GM21717 (cell line): ENCODE measurements at regions not wholly inside any gene's neighbourhood (a gene's known extent, or its start where the extent isn't known, plus 50 kb on each side); places are given as distances from the start of the nearest gene placed in this dataset.
A peak's percentile ranks its signal among the peaks of the same experiment; 100 is the strongest.
"Not testable (repeated sequence)": the region's sequence is repeated elsewhere in the genome, so short reads cannot be mapped to it uniquely, and the experiment has no call there.

Experiments used
- ATAC-seq: cut with Tn5 transposase; IDR thresholded peaks from one replicate; pipeline ENCODE4 v1.9.1; 2021; ENCODE audit warnings: mild to moderate bottlenecking, moderate library complexity; ENCODE audit not compliant: unreplicated experiment

GRCh38 chrX:45622042-45622423 lies 421.4 kb upstream of the DIPK2B start:
- ATAC-seq: peak; percentile 43

- ATAC-seq: peak; percentile 65
Measured at GRCh38 chrX:45621376-45622041, 420.8 kb upstream of the DIPK2B start.

GRCh38 chrX:45619290-45619689 lies 418.6 kb upstream of the DIPK2B start:
- no peak for ATAC-seq

GRCh38 chrX:45615591-45615990 lies 414.9 kb upstream of the DIPK2B start:
- ATAC-seq: not testable (repeated sequence)

- ATAC-seq: no peak
Measured at GRCh38 chrX:45614853-45615252, 414.2 kb upstream of the DIPK2B start.

- no peak for ATAC-seq
Measured at GRCh38 chrX:45602151-45602550, 401.5 kb upstream of the DIPK2B start.

- ATAC-seq: no peak
Measured at GRCh38 chrX:45601052-45601451, 400.4 kb upstream of the DIPK2B start.

GRCh38 chrX:45598861-45599260 lies 398.2 kb upstream of the DIPK2B start:
- no peak for ATAC-seq

- ATAC-seq: no peak
Measured at GRCh38 chrX:45596188-45596808, 395.6 kb upstream of the DIPK2B start.

GRCh38 chrX:45592101-45592500 lies 391.4 kb upstream of the DIPK2B start:
- ATAC-seq: no peak

GRCh38 chrX:45591650-45592049 lies 391.0 kb upstream of the DIPK2B start:
- ATAC-seq: no peak

- ATAC-seq: no peak
Measured at GRCh38 chrX:45584717-45585116, 384.0 kb upstream of the DIPK2B start.

- ATAC-seq: no peak
Measured at GRCh38 chrX:45577361-45577760, 376.7 kb upstream of the DIPK2B start.

GRCh38 chrX:45571453-45571852 lies 370.8 kb upstream of the DIPK2B start:
- ATAC-seq: no peak

- ATAC-seq: no peak
Measured at GRCh38 chrX:45566456-45566855, 365.8 kb upstream of the DIPK2B start.

- ATAC-seq: no peak
Measured at GRCh38 chrX:45557387-45557786, 356.7 kb upstream of the DIPK2B start.

GRCh38 chrX:45554736-45555135 lies 354.1 kb upstream of the DIPK2B start:
- no peak for ATAC-seq

- ATAC-seq: no peak
Measured at GRCh38 chrX:45553417-45553816, 352.7 kb upstream of the DIPK2B start.

- not testable (repeated sequence) for ATAC-seq
Measured at GRCh38 chrX:45546697-45547096, 346.0 kb upstream of the DIPK2B start.

- no peak for ATAC-seq
Measured at GRCh38 chrX:45540181-45540580, 339.5 kb upstream of the DIPK2B start.

GRCh38 chrX:45537936-45538335 lies 337.3 kb upstream of the DIPK2B start:
- ATAC-seq: no peak

- no peak for ATAC-seq
Measured at GRCh38 chrX:45527834-45528233, 327.2 kb upstream of the DIPK2B start.

- no peak for ATAC-seq
Measured at GRCh38 chrX:45524805-45525204, 324.1 kb upstream of the DIPK2B start.
